MCF 10A (cell line): ENCODE measurements at regions not wholly inside any gene's neighbourhood (a gene's known extent, or its start where the extent isn't known, plus 50 kb on each side); places are given as distances from the start of the nearest gene placed in this dataset.

Source experiments
- BruUV-seq: library from RNA; stranded (reverse); fragments of 400-500 nt; replicated peaks from 2 replicates; lab custom pipeline; 2021; lab: Mats Ljungman, UMichigan
- CTCF ChIA-PET: fragments of 300-600 bp; sonication (Branson Sonifier 250); formaldehyde crosslinking; extraction: SDS; loops from one replicate; lab custom pipeline; 2021; ENCODE audit warnings: antibody characterized with exemption, inconsistent platforms; lab: Yijun Ruan, JAX
- POLR2A ChIA-PET: fragments of 300-600, 350-650 bp; sonication (Branson Sonifier 250); formaldehyde crosslinking; extraction: SDS; loops from one replicate; lab custom pipeline; 2020; ENCODE audit warnings: antibody characterized with exemption, inconsistent platforms; lab: Yijun Ruan, JAX
- DNase-seq: peaks from one replicate; pipeline ENCODE4 v3.0.0-alpha.2; 2018; ENCODE audit not compliant: unreplicated experiment
- H3K27ac Mint-ChIP-seq: one replicate; pipeline ENCODE4 v1.8.0; 2022; ENCODE audit warnings: mild to moderate bottlenecking, low read depth, mixed read lengths; ENCODE audit not compliant: unreplicated experiment
- H3K27me3 Mint-ChIP-seq: one replicate; pipeline ENCODE4 v1.8.0; 2022; ENCODE audit warnings: mixed read lengths; ENCODE audit not compliant: insufficient read depth, unreplicated experiment
- H3K36me3 Mint-ChIP-seq: one replicate; pipeline ENCODE4 v1.8.0; 2022; ENCODE audit warnings: mild to moderate bottlenecking, moderate library complexity, mixed read lengths; ENCODE audit not compliant: insufficient read depth, unreplicated experiment
- H3K4me1 Mint-ChIP-seq: one replicate; pipeline ENCODE4 v1.8.0; 2022; ENCODE audit warnings: mixed read lengths; ENCODE audit not compliant: insufficient read depth, unreplicated experiment
- H3K4me3 Mint-ChIP-seq: one replicate; pipeline ENCODE4 v1.8.0; 2022; ENCODE audit warnings: mild to moderate bottlenecking, moderate library complexity, mixed read lengths; ENCODE audit not compliant: unreplicated experiment
- H3K9me3 Mint-ChIP-seq: one replicate; pipeline ENCODE4 v1.8.0; 2022; ENCODE audit warnings: mixed read lengths; ENCODE audit not compliant: unreplicated experiment
- intact Hi-C: fragments of 100-400 bp; cut with micrococcal nuclease; formaldehyde crosslinking; loops from 2 replicates; pipeline ENCODE4 v1.14.1; 2022
- TF ChIP-seq, protein P1 (sequence below): fragments of 200-600 bp; IDR thresholded peaks from one replicate; pipeline ENCODE4 v1.8.0; 2022; ENCODE audit warnings: antibody characterized with exemption, mild to moderate bottlenecking; ENCODE audit not compliant: unreplicated experiment

DNA sequence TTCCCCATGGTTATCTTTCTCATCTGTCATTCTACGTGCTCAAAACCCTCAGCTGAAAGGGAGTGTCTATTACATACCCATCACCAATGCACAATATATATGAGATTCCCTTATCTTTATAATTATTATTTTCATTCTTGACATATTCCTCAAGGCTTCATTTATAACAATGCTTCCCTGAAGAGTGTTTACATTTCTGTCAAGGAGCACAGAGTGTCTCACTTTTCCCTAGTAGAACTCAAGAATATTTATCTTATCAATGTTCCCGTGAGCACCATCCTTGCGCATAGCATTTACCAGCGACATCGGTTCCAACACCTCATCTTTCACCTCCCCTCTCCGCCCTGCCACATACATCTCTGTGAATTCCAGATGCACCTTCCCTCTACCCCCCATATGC, 250.6 kb downstream of the PLA2G4A start:
- DNase-seq: no peak
- Mint-ChIP-seq H3K9me3 (no peaks in the 10 kb centered on the region), H3K27ac (no peak overlapping the region), H3K27me3 (no peaks in the 10 kb centered on the region), H3K4me3 (no peak overlapping the region), H3K4me1 (no peaks in the 10 kb centered on the region), H3K36me3 (no peaks in the 10 kb centered on the region)
- TF ChIP-seq, protein P1, sequence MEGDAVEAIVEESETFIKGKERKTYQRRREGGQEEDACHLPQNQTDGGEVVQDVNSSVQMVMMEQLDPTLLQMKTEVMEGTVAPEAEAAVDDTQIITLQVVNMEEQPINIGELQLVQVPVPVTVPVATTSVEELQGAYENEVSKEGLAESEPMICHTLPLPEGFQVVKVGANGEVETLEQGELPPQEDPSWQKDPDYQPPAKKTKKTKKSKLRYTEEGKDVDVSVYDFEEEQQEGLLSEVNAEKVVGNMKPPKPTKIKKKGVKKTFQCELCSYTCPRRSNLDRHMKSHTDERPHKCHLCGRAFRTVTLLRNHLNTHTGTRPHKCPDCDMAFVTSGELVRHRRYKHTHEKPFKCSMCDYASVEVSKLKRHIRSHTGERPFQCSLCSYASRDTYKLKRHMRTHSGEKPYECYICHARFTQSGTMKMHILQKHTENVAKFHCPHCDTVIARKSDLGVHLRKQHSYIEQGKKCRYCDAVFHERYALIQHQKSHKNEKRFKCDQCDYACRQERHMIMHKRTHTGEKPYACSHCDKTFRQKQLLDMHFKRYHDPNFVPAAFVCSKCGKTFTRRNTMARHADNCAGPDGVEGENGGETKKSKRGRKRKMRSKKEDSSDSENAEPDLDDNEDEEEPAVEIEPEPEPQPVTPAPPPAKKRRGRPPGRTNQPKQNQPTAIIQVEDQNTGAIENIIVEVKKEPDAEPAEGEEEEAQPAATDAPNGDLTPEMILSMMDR: no peak
- ChIA-PET CTCF (interaction anchor here (1.2 kb wide), 1 partner anchor 10 kb away, joined by 3 read pairs; no protein-coding TSS in a partner anchor), POLR2A (no interaction called here)
- intact Hi-C loops: no loop called here
- no TSS peak for BruUV-seq

DNA sequence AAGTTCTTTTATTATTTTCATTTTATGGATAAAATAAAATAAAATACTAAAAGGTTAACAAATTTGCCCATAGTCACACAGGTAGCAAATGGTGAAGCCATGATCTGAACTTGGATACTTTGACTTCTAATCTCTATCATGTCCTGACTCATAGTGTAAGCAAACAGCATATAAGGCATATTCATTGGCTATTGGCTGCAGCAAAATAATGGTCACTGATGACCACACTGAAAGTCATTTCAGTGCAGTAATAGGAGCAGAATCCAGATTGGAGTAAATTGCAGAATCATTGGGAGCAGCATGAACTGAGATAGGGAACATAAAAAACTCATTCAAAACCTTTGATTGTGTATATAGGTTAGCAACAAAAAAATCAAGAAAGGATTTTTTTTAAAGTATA, 262.9 kb downstream of the PLA2G4A start:
- TF ChIP-seq, protein P1: no peak
- no peaks in the 10 kb centered on the region for H3K36me3 Mint-ChIP-seq
- ChIA-PET CTCF (interaction anchor here (1.0 kb wide), 1 partner anchor 26 kb away, joined by 3 read pairs; no protein-coding TSS in a partner anchor), POLR2A (no interaction called here)
- intact Hi-C loops: no loop called here
- H3K4me3 Mint-ChIP-seq: no peak overlapping the region
- no TSS peak for BruUV-seq
- no peaks in the 10 kb centered on the region for H3K4me1 Mint-ChIP-seq
- H3K27me3 Mint-ChIP-seq: no peaks in the 10 kb centered on the region
- H3K27ac Mint-ChIP-seq: no peak overlapping the region
- peaks cover 7% of the 10 kb centered on the region for H3K9me3 Mint-ChIP-seq
- DNase-seq: peak; percentile 9

DNA sequence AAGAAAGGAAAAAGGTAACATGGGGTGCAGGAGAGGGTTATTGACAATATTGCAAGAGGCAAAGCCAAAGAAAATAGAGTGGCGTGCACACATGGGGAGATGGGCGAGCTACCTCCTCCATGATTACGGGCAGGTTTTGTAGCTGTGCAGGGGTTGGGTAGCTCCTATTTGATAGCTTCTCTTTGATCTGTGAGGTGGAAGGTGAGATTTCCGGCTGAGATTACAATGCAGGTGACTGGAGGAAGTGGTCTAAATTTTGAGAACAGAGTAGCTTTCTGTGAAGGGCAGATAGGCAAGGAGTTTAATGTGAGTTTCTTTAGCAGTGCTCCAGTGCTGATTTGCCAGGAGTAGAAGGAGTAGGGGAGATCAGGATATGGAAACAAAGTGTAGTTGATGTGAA, 263.4 kb downstream of the PLA2G4A start:
- TF ChIP-seq, protein P1: no peak
- Mint-ChIP-seq H3K27me3 (no peaks in the 10 kb centered on the region), H3K4me3 (no peak overlapping the region), H3K36me3 (no peaks in the 10 kb centered on the region), H3K4me1 (no peaks in the 10 kb centered on the region), H3K27ac (no peak overlapping the region), H3K9me3 (peaks cover 7% of the 10 kb centered on the region)
- CTCF ChIA-PET: interaction anchor here (1.0 kb wide), 1 partner anchor 26 kb away, joined by 3 read pairs; no protein-coding TSS in a partner anchor
- intact Hi-C loops: no loop called here
- no peak for DNase-seq
- POLR2A ChIA-PET: no interaction called here
- no TSS peak for BruUV-seq

DNA sequence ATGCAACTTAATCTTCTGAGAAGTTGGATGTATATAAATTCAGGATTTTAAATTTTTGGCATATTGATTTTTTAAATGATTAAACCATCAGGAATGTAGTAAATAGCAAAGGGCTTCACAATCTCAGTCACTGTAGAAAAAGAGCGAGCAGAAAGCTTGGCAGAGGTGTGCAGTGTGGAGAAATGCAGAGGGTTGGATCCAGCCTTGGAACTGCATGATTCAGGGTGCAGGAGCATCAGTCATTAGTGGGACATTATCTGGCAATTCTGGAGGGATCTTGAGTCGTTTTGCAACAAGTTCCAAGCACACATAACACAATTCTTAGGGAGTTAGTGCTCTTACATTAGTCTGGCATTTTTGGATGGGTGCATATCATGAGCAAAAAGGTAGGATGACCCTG, 267.9 kb downstream of the PLA2G4A start:
- TF ChIP-seq, protein P1: no peak
- no TSS peak for BruUV-seq
- POLR2A ChIA-PET: no interaction called here
- no peak overlapping the region for H3K4me3 Mint-ChIP-seq
- H3K27ac Mint-ChIP-seq: no peak overlapping the region
- intact Hi-C loops: no loop called here
- H3K36me3 Mint-ChIP-seq: no peaks in the 10 kb centered on the region
- H3K4me1 Mint-ChIP-seq: no peaks in the 10 kb centered on the region
- no peak for DNase-seq
- H3K9me3 Mint-ChIP-seq: no peaks in the 10 kb centered on the region
- H3K27me3 Mint-ChIP-seq: no peaks in the 10 kb centered on the region
- CTCF ChIA-PET: no interaction called here
